ENCODE measurements at regions not wholly inside any gene's neighbourhood (a gene's known extent, or its start where the extent isn't known, plus 50 kb on each side); places are given as distances from the start of the nearest gene placed in this dataset.

GRCh38 chr5:87949676-87950631 lies 318.7 kb downstream of the TMEM161B start:
- DNase-seq (ENCODE audit: low read depth in 2 of 2), result no peak

DNA sequence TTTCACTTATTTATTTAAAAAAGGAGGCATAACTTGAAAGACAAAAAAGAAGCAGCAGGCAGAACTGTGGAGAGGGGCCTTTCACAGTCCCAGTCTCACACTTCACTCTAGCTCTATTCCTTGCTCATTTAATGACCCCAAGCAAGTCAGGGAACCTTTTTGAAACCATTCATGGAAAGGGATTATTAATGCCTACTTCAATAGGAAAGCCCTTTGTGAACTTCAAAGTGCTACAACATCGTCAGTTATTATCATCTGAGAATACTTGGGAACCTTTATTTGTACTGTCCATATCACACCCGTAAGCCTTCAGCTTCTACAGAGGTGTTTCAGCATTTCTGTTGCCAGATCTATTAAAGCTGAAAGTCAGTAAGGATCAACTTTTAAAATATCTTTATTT lies 320.2 kb downstream of the TMEM161B start:
- DNase-seq (ENCODE audit: low read depth in 2 of 2), result no peak

- DNase-seq (ENCODE audit: low read depth in 2 of 2), result no peak
Observed at GRCh38 chr5:87946271-87946670, 322.4 kb downstream of the TMEM161B start.

- no peak for DNase-seq (ENCODE audit: low read depth in 2 of 2)
Observed at GRCh38 chr5:87945286-87945650, 323.4 kb downstream of the TMEM161B start.

- no peak for DNase-seq (ENCODE audit: low read depth in 2 of 2)
Observed at GRCh38 chr5:87944553-87945285, 323.9 kb downstream of the TMEM161B start.

- no peak for DNase-seq (ENCODE audit: low read depth in 2 of 2)
Observed at GRCh38 chr5:87940775-87941174, 327.9 kb downstream of the TMEM161B start.

DNA sequence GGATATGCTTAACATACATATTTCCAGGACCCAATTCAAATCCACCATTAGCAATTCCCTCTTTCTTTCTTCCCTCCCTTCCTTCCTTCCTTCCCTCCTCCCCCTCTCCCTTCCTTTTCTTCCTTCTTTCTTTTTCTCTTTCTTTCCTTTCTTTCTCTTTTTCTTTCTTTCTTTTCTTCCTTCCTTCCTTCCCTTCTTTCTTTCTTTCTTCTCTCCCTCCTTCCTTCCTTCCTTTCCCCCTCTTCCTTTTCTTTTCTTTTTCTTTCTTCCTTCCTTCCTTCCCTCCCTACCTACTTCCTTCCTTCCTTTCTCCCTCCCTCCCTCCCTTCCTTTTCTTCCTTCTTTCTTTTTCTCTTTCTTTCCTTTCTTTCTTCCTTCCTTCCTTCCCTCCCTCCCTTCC lies 332.0 kb downstream of the TMEM161B start:
- no peak for DNase-seq (ENCODE audit: low read depth in 2 of 2)

DNA sequence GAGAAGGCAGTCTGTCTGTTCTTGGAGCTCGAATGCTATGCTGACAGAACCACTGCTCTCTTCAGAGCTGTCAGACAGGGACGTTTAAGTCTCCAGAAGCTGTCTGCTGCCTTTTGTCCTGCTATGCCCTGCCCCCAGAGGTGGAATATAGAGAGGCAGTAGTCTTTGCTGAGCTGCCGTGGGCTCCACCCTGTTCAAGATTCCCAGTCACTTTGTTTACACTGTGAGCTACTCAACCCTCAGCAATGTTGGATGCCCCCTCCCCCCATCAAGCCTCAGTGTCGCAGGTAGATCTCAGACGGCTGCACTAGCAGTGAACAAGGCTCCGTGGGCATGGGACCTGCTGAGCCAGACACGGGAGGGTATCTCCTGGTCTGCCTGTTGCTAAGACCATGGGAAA lies 344.2 kb downstream of the TMEM161B start:
- DNase-seq (ENCODE audit: low read depth in 2 of 2), result no peak

GRCh38 chr5:87916320-87916719 lies 352.3 kb downstream of the TMEM161B start:
- DNase-seq (ENCODE audit: low read depth in 2 of 2), result no peak

- no peak for DNase-seq (ENCODE audit: low read depth in 2 of 2)
Observed at GRCh38 chr5:87912419-87912818, 356.2 kb downstream of the TMEM161B start.

- no peak for DNase-seq (ENCODE audit: low read depth in 2 of 2)
Observed at GRCh38 chr5:87909382-87909781, 359.3 kb downstream of the TMEM161B start.

- DNase-seq (ENCODE audit: low read depth in 2 of 2), result no peak
Observed at GRCh38 chr5:87906962-87907361, 361.7 kb downstream of the TMEM161B start.

DNA sequence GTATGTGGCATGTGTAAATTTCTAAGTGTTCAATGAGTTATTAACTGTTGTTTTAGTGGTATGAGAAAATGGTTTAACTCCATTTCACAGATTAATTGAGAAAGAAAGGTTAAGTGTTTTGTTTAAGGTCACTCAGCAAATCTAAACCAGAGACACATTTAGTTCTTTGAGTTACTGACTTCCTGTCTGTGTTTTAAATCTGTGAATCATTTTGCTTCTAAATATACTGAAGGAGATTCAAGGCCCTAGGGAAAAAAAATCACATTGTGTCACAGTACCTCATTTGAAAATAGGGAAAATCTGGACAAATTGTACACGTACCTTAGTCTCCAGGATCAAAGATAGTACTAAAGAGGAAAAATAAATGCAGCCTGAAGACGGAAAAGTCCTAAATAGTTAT lies 368.2 kb downstream of the TMEM161B start:
- no peak for DNase-seq (ENCODE audit: low read depth in 2 of 2)

- DNase-seq (ENCODE audit: low read depth in 2 of 2), result no peak
Observed at GRCh38 chr5:87899721-87900131, 368.9 kb downstream of the TMEM161B start.

- DNase-seq (ENCODE audit: low read depth in 2 of 2), result no peak
Observed at GRCh38 chr5:87899208-87899661, 369.4 kb downstream of the TMEM161B start.

- no peak for DNase-seq (ENCODE audit: low read depth in 2 of 2)
Observed at GRCh38 chr5:87898574-87898973, 370.1 kb downstream of the TMEM161B start.

DNA sequence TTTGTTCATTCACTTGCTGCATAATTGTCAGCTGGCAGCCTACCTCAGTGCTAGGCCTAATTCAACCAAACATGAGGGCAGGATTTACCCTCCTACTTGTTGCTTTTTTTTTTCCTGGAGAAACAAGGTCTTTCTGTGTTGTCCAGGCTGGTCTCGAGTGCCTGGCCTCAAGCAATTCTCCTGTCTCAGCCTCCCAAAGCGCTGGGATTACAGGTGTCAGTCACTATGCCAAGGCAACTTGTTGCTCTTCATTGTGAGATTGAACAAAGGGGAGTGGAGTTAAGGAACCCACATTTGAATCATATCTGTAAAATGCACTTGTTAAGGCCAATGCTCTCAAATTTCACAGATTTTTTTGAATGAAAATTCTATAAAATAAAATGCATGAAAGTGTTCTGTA lies 380.5 kb downstream of the TMEM161B start:
- DNase-seq (ENCODE audit: low read depth in 2 of 2), result no peak

DNA sequence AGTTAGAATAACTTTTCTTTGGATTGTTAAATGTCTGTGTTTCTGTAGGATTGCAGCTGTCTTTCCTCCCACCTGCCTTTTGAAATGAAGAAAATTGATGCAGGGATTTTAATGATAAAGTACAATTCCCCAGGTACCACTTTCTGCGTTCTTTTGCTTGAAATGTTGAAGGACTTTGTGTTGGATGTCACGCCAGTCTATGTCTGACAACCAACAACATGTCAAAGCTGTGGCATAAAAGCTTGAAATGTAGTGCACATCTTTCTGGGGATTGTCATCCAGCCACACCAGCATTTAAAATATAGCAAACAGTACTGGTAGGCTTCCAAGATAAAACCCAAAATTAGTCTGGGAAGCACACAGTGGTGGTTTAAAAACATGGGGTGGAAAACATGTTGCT lies 381.4 kb downstream of the TMEM161B start:
- DNase-seq (ENCODE audit: low read depth in 2 of 2), result no peak

- DNase-seq (ENCODE audit: low read depth in 2 of 2), result no peak
Observed at GRCh38 chr5:87886164-87886563, 382.5 kb downstream of the TMEM161B start.

DNA sequence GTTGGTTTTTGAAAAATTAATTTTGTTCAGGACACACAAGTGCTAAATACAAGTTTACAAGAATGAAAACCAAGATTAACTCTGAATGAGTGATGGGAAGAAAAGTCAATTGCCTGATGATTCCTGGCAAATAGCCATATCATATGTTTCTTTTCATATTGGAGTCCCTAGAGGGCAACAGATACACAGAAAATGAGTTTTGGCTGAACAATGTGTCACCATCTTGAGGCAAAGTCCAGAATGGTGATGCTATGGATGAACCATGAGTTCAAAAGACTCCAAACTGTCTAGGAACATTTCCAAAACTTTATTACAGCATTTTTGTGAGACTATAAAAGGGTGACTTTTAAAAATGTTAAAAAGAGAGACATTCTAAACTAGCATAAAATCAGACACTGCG lies 382.9 kb downstream of the TMEM161B start:
- DNase-seq (ENCODE audit: low read depth in 2 of 2), result no peak

DNA sequence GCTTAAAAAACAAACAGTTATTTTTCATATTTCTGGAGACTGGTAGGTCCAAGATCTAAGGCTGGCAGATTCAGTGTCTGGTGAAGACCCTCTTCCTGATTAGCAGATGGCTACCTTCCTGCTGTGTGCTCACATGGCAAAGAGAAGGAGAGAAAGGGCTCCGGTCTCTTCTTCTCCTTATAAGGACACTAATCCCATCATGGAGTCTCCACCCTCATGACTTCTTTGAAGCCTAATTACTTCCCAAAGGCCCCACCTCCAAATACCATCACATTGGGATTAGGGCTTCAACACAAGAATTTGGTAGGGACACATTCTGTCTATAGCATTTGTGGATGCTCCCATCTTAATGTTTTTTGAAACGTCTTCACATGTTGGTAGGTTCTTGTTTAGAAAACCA lies 391.1 kb downstream of the TMEM161B start:
- DNase-seq (ENCODE audit: low read depth in 2 of 2), result no peak

- no peak for DNase-seq (ENCODE audit: low read depth in 2 of 2)
Observed at GRCh38 chr5:87877023-87877422, 391.6 kb downstream of the TMEM161B start.

GRCh38 chr5:87876616-87877015 lies 392.0 kb downstream of the TMEM161B start:
- DNase-seq (ENCODE audit: low read depth in 2 of 2), result no peak

Data from stimulated activated CD4-positive, alpha-beta T cell treated with anti-CD3 and anti-CD28 coated beads, Interleukin-12 subunit alpha, Interleukin-12 subunit beta, amount 100 ng/mL, for 24 hours (primary cell).